Gastrocnemius medialis (tissue), 4 donors: ENCODE measurements at regions not wholly inside any gene's neighbourhood (a gene's known extent, or its start where the extent isn't known, plus 50 kb on each side); places are given as distances from the start of the nearest gene placed in this dataset.

Source experiments
- ATAC-seq, 2 donors: fragments of 150-250 bp; one replicate each; pipeline ENCODE4 v1.9.1; 2016
- DNase-seq, 2 donors: peaks; one replicate each; pipeline ENCODE4 v3.0.0-alpha.2; 2019
- H3K27ac ChIP-seq, 4 donors: fragments of 200-600 bp; sonication (generic); 1 replicate in 1 of 4; 2 replicates in 3 of 4; pipeline ENCODE4 v1.5.1; 2016 to 2018; ENCODE audit warnings: mild to moderate bottlenecking in 2 of 4, moderate library complexity in 1 of 4
- H3K27me3 ChIP-seq, 3 donors: fragments of 200-600 bp; sonication (generic) in 2 of 3; 1 replicate in 1 of 3; 2 replicates in 2 of 3; pipeline versions ENCODE4 v1.5.1 to v1.6.0; 2016 to 2019; ENCODE audit warnings: mild to moderate bottlenecking in 1 of 3, moderate library complexity in 1 of 3
- H3K36me3 ChIP-seq, 2 donors: fragments of 200-600 bp; sonication (generic) in 1 of 2; one replicate each; pipeline ENCODE4 v1.5.1; 2017 to 2018
- H3K4me1 ChIP-seq, 2 donors: fragments of 200-600 bp; sonication (generic) in 1 of 2; one replicate each; pipeline ENCODE4 v1.5.1; 2016 to 2017; ENCODE audit warnings: mild to moderate bottlenecking in 2 of 2
- H3K4me3 ChIP-seq, 4 donors: fragments of 200-600 bp; sonication (generic) in 3 of 4; 1 replicate in 1 of 4; 2 replicates in 3 of 4; pipeline ENCODE4 v1.5.1; 2016 to 2019; ENCODE audit warnings: mild to moderate bottlenecking in 2 of 4
- H3K9me3 ChIP-seq, 3 donors: fragments of 200-600 bp; sonication (generic) in 2 of 3; 1 replicate in 1 of 3; 2 replicates in 2 of 3; pipeline ENCODE4 v1.5.1; 2016 to 2019
- CTCF ChIP-seq, 5 experiments: fragments of 450-650 bp in 3 of 5; fragments of 200-600 bp in 2 of 5; sonication (generic) in 2 of 5; IDR thresholded peaks in 4 of 5; conservative IDR thresholded peaks in 1 of 5; 1 replicate in 4 of 5; 2 replicates in 1 of 5; pipeline ENCODE4 v1.5.1; 2016 to 2019; ENCODE audit warnings: antibody characterized with exemption in 5 of 5, mild to moderate bottlenecking in 3 of 5, moderate library complexity in 3 of 5
- POLR2A ChIP-seq, 2 donors: fragments of 450-650 bp; IDR thresholded peaks; one replicate each; pipeline ENCODE4 v1.6.1; 2017; ENCODE audit warnings: antibody characterized with exemption in 2 of 2, mild to moderate bottlenecking in 2 of 2, moderate library complexity in 2 of 2
- in situ Hi-C, 4 donors: fragments of 200-750 bp; cut with MboI; loops; one replicate each; pipeline versions ENCODE4 v1.15.0 to v1.8.0; 2017; ENCODE audit warnings: low sequenced_read_pairs in 4 of 4
- intact Hi-C: fragments of 100-400 bp; cut with DNase I; formaldehyde crosslinking; loops from one replicate; pipeline ENCODE4 v1.15.1; 2023; ENCODE audit warnings: low total_unique reads

- peaks cover 0 to 4% of the 10 kb centered on the region in 2 donors for H3K4me1 ChIP-seq
- no peaks in the 10 kb centered on the region for H3K27me3 ChIP-seq
- no peak for DNase-seq
- H3K9me3 ChIP-seq = no peaks in the 10 kb centered on the region
- no peak overlapping the region for H3K4me3 ChIP-seq
- intact Hi-C loops = no loop called here
- no peaks in the 10 kb centered on the region for H3K36me3 ChIP-seq
- H3K27ac ChIP-seq = no peak overlapping the region
- in situ Hi-C loops = no loop called here
- ATAC-seq = no peak
- TF ChIP-seq CTCF (IDR thresholded peaks at IDR 0.05 in 4 of 5, conservative IDR thresholded peaks at IDR 0.05 in 1 of 5) (no peak), POLR2A (IDR thresholded peaks at IDR 0.05) (no peak)
Measured at GRCh38 chr12:58765076-58765475, 155.2 kb downstream of the LRIG3 start.

GRCh38 chr12:58765653-58766512 lies 154.4 kb downstream of the LRIG3 start:
- peaks cover 0 to 4% of the 10 kb centered on the region in 2 donors for H3K4me1 ChIP-seq
- no peaks in the 10 kb centered on the region for H3K36me3 ChIP-seq
- no peak overlapping the region for H3K4me3 ChIP-seq
- TF ChIP-seq CTCF (IDR thresholded peaks at IDR 0.05 in 4 of 5, conservative IDR thresholded peaks at IDR 0.05 in 1 of 5) = no peak
- ATAC-seq (no peak), DNase-seq (no peak)
- H3K27me3 ChIP-seq = no peaks in the 10 kb centered on the region
- H3K9me3 ChIP-seq = no peaks in the 10 kb centered on the region
- H3K27ac ChIP-seq = no peak overlapping the region
- in situ Hi-C loops (no loop called here), intact Hi-C loops (no loop called here)

- intact Hi-C loops (no loop called here), in situ Hi-C loops (no loop called here)
- peaks cover 0 to 4% of the 10 kb centered on the region in 2 donors for H3K4me1 ChIP-seq
- no peaks in the 10 kb centered on the region for H3K36me3 ChIP-seq
- ATAC-seq = no peak
- H3K9me3 ChIP-seq = no peaks in the 10 kb centered on the region
- no peak for DNase-seq
- H3K27ac ChIP-seq = no peak overlapping the region
- TF ChIP-seq POLR2A (IDR thresholded peaks at IDR 0.05) = no peak
- TF ChIP-seq CTCF (IDR thresholded peaks at IDR 0.05 in 4 of 5, conservative IDR thresholded peaks at IDR 0.05 in 1 of 5) = no peak
- H3K27me3 ChIP-seq = no peaks in the 10 kb centered on the region
- H3K4me3 ChIP-seq = no peak overlapping the region
Measured at GRCh38 chr12:58766513-58766870, 153.8 kb downstream of the LRIG3 start.

GRCh38 chr12:58767496-58767895 lies 152.8 kb downstream of the LRIG3 start:
- ATAC-seq (no peak), DNase-seq (no peak)
- in situ Hi-C loops (no loop called here), intact Hi-C loops (no loop called here)
- Histone ChIP-seq H3K27me3 (no peaks in the 10 kb centered on the region), H3K36me3 (no peaks in the 10 kb centered on the region), H3K4me3 (no peak overlapping the region), H3K27ac (no peak overlapping the region), H3K9me3 (no peaks in the 10 kb centered on the region), H3K4me1 (peaks cover 0 to 4% of the 10 kb centered on the region in 2 donors)
- TF ChIP-seq CTCF (IDR thresholded peaks at IDR 0.05 in 4 of 5, conservative IDR thresholded peaks at IDR 0.05 in 1 of 5) (no peak), POLR2A (IDR thresholded peaks at IDR 0.05) (no peak)

GRCh38 chr12:58773986-58774385 lies 146.3 kb downstream of the LRIG3 start:
- Histone ChIP-seq H3K27ac (no peak overlapping the region), H3K36me3 (no peaks in the 10 kb centered on the region), H3K4me1 (no peaks in the 10 kb centered on the region), H3K27me3 (no peaks in the 10 kb centered on the region), H3K9me3 (no peaks in the 10 kb centered on the region), H3K4me3 (no peak overlapping the region)
- DNase-seq (no peak), ATAC-seq (no peak)
- in situ Hi-C loops = no loop called here
- no peak for TF ChIP-seq CTCF (IDR thresholded peaks at IDR 0.05 in 4 of 5, conservative IDR thresholded peaks at IDR 0.05 in 1 of 5)
- TF ChIP-seq POLR2A (IDR thresholded peaks at IDR 0.05) = no peak
- intact Hi-C loops = no loop called here
